ENCODE measurements at regions not wholly inside any gene's neighbourhood (a gene's known extent, or its start where the extent isn't known, plus 50 kb on each side); places are given as distances from the start of the nearest gene placed in this dataset.

DNA sequence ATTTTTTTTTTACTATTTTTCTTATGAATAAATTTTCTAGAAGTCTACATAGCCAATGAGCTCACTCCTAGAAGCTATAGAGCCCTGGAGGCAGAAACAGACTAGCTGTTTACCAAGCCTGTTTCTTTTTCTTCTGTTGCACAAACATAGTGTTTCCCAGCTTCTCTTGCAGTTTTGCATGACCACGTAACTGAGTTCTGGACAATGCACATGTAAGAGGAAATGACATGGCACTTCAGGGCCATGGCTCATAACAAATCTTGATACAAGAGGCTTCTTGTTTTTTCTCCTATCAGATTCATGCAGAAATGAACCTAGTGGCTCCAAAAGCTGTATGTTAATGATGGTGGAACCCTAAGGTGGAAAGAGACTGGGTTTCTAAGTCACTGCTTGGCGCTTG is 127.4 kb downstream of the ZNF330 start:
- H3K27me3 ChIP-seq (ENCODE audit: low read length) = no peaks in the 10 kb centered on the region
- H4K20me1 ChIP-seq (ENCODE audit: insufficient read depth, low read depth, low read length) = no peaks in the 10 kb centered on the region
- no peaks in the 10 kb centered on the region for H3K36me3 ChIP-seq (ENCODE audit: insufficient read depth, low read length)
- no peaks in the 10 kb centered on the region for H3K79me2 ChIP-seq (ENCODE audit: low read length)
- no peaks in the 10 kb centered on the region for H3K4me1 ChIP-seq (ENCODE audit: low read length)
- H3K9ac ChIP-seq (ENCODE audit: low read length) = no peak overlapping the region
- DNase-seq = no peak
- no peak overlapping the region for H3K4me2 ChIP-seq (ENCODE audit: low read depth, low read length, poor library complexity, severe bottlenecking)
- no peaks in the 10 kb centered on the region for H3K9me2 ChIP-seq (replicated peaks; ENCODE audit: insufficient read depth, low read length)
- no peak overlapping the region for H3K27ac ChIP-seq (ENCODE audit: low read length)
- no peak overlapping the region for H2AFZ ChIP-seq (ENCODE audit: low read length)
- H3K4me3 ChIP-seq (ENCODE audit: low read length) = no peak overlapping the region
- no peaks in the 10 kb centered on the region for H3K9me3 ChIP-seq (ENCODE audit: low read length)

- no peaks in the 10 kb centered on the region for H3K27me3 ChIP-seq (ENCODE audit: low read length)
- H3K4me2 ChIP-seq (ENCODE audit: low read depth, low read length, poor library complexity, severe bottlenecking) = no peak overlapping the region
- H3K36me3 ChIP-seq (ENCODE audit: insufficient read depth, low read length) = no peaks in the 10 kb centered on the region
- no peak overlapping the region for H3K27ac ChIP-seq (ENCODE audit: low read length)
- no peak overlapping the region for H3K9ac ChIP-seq (ENCODE audit: low read length)
- no peaks in the 10 kb centered on the region for H3K9me3 ChIP-seq (ENCODE audit: low read length)
- no peak overlapping the region for H2AFZ ChIP-seq (ENCODE audit: low read length)
- H4K20me1 ChIP-seq (ENCODE audit: insufficient read depth, low read depth, low read length) = no peaks in the 10 kb centered on the region
- H3K79me2 ChIP-seq (ENCODE audit: low read length) = no peaks in the 10 kb centered on the region
- DNase-seq = no peak
- no peak overlapping the region for H3K4me3 ChIP-seq (ENCODE audit: low read length)
- no peaks in the 10 kb centered on the region for H3K9me2 ChIP-seq (replicated peaks; ENCODE audit: insufficient read depth, low read length)
- H3K4me1 ChIP-seq (ENCODE audit: low read length) = no peaks in the 10 kb centered on the region
These were observed 127.9 kb downstream of the ZNF330 start for GRCh38 chr4:141348573-141348972.

DNA sequence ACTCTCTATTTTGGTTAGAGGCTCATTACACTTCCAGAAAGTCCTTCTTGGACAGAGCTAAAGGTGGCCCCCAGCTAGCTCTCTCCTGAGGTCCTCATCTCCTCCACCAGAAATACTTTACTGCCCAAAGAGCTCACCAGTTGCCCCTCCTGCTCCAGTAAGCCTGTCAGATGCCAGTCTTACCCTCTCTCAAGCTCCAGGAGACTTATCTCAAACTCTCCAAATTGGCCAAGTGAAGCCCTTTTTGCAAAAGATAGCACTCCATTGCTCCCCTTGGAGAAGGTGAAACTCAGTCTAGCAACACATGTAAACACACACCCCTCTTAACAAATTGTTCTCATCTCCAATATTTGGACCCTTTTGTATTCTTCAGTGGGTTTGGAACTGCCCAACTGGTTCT is 128.5 kb downstream of the ZNF330 start:
- no peak for DNase-seq
- H4K20me1 ChIP-seq (ENCODE audit: insufficient read depth, low read depth, low read length) = no peaks in the 10 kb centered on the region
- H3K27ac ChIP-seq (ENCODE audit: low read length) = no peak overlapping the region
- H3K4me2 ChIP-seq (ENCODE audit: low read depth, low read length, poor library complexity, severe bottlenecking) = no peak overlapping the region
- no peaks in the 10 kb centered on the region for H3K9me2 ChIP-seq (replicated peaks; ENCODE audit: insufficient read depth, low read length)
- H3K9me3 ChIP-seq (ENCODE audit: low read length) = no peaks in the 10 kb centered on the region
- no peak overlapping the region for H2AFZ ChIP-seq (ENCODE audit: low read length)
- H3K4me3 ChIP-seq (ENCODE audit: low read length) = no peak overlapping the region
- H3K36me3 ChIP-seq (ENCODE audit: insufficient read depth, low read length) = no peaks in the 10 kb centered on the region
- no peak overlapping the region for H3K9ac ChIP-seq (ENCODE audit: low read length)
- H3K79me2 ChIP-seq (ENCODE audit: low read length) = no peaks in the 10 kb centered on the region
- H3K27me3 ChIP-seq (ENCODE audit: low read length) = no peaks in the 10 kb centered on the region
- no peaks in the 10 kb centered on the region for H3K4me1 ChIP-seq (ENCODE audit: low read length)

DNA sequence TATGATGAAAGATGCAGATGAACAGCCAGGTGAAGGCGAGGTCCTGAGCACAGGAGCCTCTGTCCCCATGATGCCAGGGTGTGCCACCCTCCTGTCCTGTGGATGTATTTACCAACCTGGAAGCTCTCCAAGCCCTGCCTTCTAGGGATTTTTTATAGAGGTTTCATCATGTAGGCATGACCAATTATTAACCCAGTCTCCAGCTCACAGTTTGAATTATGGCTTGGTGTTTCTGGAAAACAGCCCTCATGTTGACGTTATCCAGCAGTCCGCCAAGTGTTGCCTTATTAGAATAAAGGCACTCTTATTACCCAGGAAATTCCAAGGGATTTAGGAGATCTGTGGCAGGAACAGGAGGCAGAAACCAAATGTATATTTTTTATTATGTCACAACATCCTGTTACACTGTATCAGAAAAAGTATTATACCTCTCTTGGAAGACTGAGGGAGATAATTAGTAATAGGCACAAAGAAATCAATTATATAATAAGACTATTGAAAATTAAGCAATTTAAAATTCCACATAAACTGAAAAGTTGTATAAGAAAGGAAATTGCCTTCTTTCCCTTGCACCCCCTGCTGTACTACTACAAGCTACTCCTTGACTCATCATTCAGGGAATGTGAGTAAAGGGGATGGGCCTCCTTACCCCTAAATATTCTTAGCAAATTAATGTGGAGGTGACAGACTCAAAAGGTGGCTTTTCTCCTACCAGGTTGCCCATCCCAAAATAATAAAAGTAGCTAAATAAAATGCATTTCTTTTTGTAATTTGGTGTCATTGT is 129.6 kb downstream of the ZNF330 start:
- no peak overlapping the region for H2AFZ ChIP-seq (ENCODE audit: low read length)
- no peaks in the 10 kb centered on the region for H3K27me3 ChIP-seq (ENCODE audit: low read length)
- H3K4me3 ChIP-seq (ENCODE audit: low read length) = no peak overlapping the region
- no peaks in the 10 kb centered on the region for H4K20me1 ChIP-seq (ENCODE audit: insufficient read depth, low read depth, low read length)
- no peaks in the 10 kb centered on the region for H3K4me1 ChIP-seq (ENCODE audit: low read length)
- no peaks in the 10 kb centered on the region for H3K79me2 ChIP-seq (ENCODE audit: low read length)
- no peak overlapping the region for H3K27ac ChIP-seq (ENCODE audit: low read length)
- H3K9me2 ChIP-seq (replicated peaks; ENCODE audit: insufficient read depth, low read length) = 0 out of 2 replicates have a peak, but pooled peaks cover 2% of the 10 kb centered on the region
- no peaks in the 10 kb centered on the region for H3K36me3 ChIP-seq (ENCODE audit: insufficient read depth, low read length)
- DNase-seq = no peak
- no peaks in the 10 kb centered on the region for H3K9me3 ChIP-seq (ENCODE audit: low read length)
- H3K4me2 ChIP-seq (ENCODE audit: low read depth, low read length, poor library complexity, severe bottlenecking) = no peak overlapping the region
- H3K9ac ChIP-seq (ENCODE audit: low read length) = no peak overlapping the region

- Histone ChIP-seq H3K79me2 (ENCODE audit: low read length) (no peaks in the 10 kb centered on the region), H3K9ac (ENCODE audit: low read length) (no peak overlapping the region), H3K9me3 (ENCODE audit: low read length) (no peaks in the 10 kb centered on the region), H3K4me1 (ENCODE audit: low read length) (no peaks in the 10 kb centered on the region), H3K9me2 (replicated peaks; ENCODE audit: insufficient read depth, low read length) (0 out of 2 replicates have a peak, but pooled peaks cover 2% of the 10 kb centered on the region), H3K27me3 (ENCODE audit: low read length) (no peaks in the 10 kb centered on the region), H3K4me3 (ENCODE audit: low read length) (no peak overlapping the region), H2AFZ (ENCODE audit: low read length) (no peak overlapping the region), H3K4me2 (ENCODE audit: low read depth, low read length, poor library complexity, severe bottlenecking) (no peak overlapping the region), H3K36me3 (ENCODE audit: insufficient read depth, low read length) (no peaks in the 10 kb centered on the region), H4K20me1 (ENCODE audit: insufficient read depth, low read depth, low read length) (no peaks in the 10 kb centered on the region), H3K27ac (ENCODE audit: low read length) (no peak overlapping the region)
- no peak for DNase-seq
These were observed 131.6 kb downstream of the ZNF330 start for GRCh38 chr4:141352331-141352730.

- Histone ChIP-seq H4K20me1 (ENCODE audit: insufficient read depth, low read depth, low read length) (no peaks in the 10 kb centered on the region), H3K9me3 (ENCODE audit: low read length) (no peaks in the 10 kb centered on the region), H3K79me2 (ENCODE audit: low read length) (no peaks in the 10 kb centered on the region), H3K4me3 (ENCODE audit: low read length) (no peak overlapping the region), H3K27me3 (ENCODE audit: low read length) (no peaks in the 10 kb centered on the region), H3K27ac (ENCODE audit: low read length) (no peak overlapping the region), H3K9me2 (replicated peaks; ENCODE audit: insufficient read depth, low read length) (0 out of 2 replicates have a peak, but pooled peaks cover 2% of the 10 kb centered on the region), H2AFZ (ENCODE audit: low read length) (no peak overlapping the region), H3K9ac (ENCODE audit: low read length) (no peak overlapping the region), H3K36me3 (ENCODE audit: insufficient read depth, low read length) (no peaks in the 10 kb centered on the region), H3K4me2 (ENCODE audit: low read depth, low read length, poor library complexity, severe bottlenecking) (no peak overlapping the region), H3K4me1 (ENCODE audit: low read length) (no peaks in the 10 kb centered on the region)
- DNase-seq = no peak
These were observed 132.3 kb downstream of the ZNF330 start for GRCh38 chr4:141352909-141353525.

DNA sequence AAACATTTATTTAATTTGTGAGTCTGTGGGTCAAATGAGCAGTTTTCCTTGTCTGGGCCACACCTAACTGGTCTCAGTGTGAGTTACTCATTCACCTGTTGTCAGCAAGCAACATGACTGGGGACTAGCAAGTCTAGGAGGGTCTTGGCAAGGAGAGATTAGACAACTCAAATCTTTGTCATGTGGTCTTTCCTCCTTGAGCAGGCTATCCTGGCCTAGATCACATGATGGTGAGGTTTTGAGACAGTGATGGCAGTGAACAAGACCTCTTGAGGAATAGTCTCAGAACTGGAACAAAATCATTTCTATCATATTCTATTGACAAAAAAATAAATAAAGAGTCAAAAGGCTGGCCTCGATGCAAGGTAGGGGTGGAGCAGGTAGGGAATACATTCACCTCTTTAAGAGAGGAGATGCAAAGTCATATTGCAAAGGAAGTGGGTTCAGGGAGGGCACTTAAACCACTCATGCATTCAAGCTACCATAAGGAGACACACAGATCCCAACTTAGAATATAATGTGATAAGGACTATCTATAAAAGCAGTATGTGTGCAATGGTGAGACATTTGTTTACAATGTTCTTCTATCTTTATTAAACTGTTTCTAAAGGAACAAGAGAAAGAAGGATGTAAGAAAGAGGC is 135.7 kb downstream of the ZNF330 start:
- Histone ChIP-seq H3K9ac (ENCODE audit: low read length) (no peak overlapping the region), H3K27me3 (ENCODE audit: low read length) (no peaks in the 10 kb centered on the region), H3K4me1 (ENCODE audit: low read length) (no peaks in the 10 kb centered on the region), H3K4me3 (ENCODE audit: low read length) (no peak overlapping the region), H3K79me2 (ENCODE audit: low read length) (no peaks in the 10 kb centered on the region), H3K9me2 (replicated peaks; ENCODE audit: insufficient read depth, low read length) (0 out of 2 replicates have a peak, but pooled peaks cover 2% of the 10 kb centered on the region), H3K27ac (ENCODE audit: low read length) (no peak overlapping the region), H3K9me3 (ENCODE audit: low read length) (no peaks in the 10 kb centered on the region), H3K4me2 (ENCODE audit: low read depth, low read length, poor library complexity, severe bottlenecking) (no peak overlapping the region), H2AFZ (ENCODE audit: low read length) (no peak overlapping the region), H4K20me1 (ENCODE audit: insufficient read depth, low read depth, low read length) (no peaks in the 10 kb centered on the region), H3K36me3 (ENCODE audit: insufficient read depth, low read length) (no peaks in the 10 kb centered on the region)
- no peak for DNase-seq

- H3K4me3 ChIP-seq (ENCODE audit: low read length) = no peak overlapping the region
- no peak overlapping the region for H3K27ac ChIP-seq (ENCODE audit: low read length)
- 0 out of 2 replicates have a peak, but pooled peaks cover 2% of the 10 kb centered on the region for H3K9me2 ChIP-seq (replicated peaks; ENCODE audit: insufficient read depth, low read length)
- no peaks in the 10 kb centered on the region for H3K36me3 ChIP-seq (ENCODE audit: insufficient read depth, low read length)
- no peak overlapping the region for H3K4me2 ChIP-seq (ENCODE audit: low read depth, low read length, poor library complexity, severe bottlenecking)
- H3K9ac ChIP-seq (ENCODE audit: low read length) = no peak overlapping the region
- H4K20me1 ChIP-seq (ENCODE audit: insufficient read depth, low read depth, low read length) = no peaks in the 10 kb centered on the region
- no peaks in the 10 kb centered on the region for H3K27me3 ChIP-seq (ENCODE audit: low read length)
- no peak overlapping the region for H2AFZ ChIP-seq (ENCODE audit: low read length)
- DNase-seq = no peak
- no peaks in the 10 kb centered on the region for H3K79me2 ChIP-seq (ENCODE audit: low read length)
- H3K4me1 ChIP-seq (ENCODE audit: low read length) = no peaks in the 10 kb centered on the region
- no peaks in the 10 kb centered on the region for H3K9me3 ChIP-seq (ENCODE audit: low read length)
These were observed 136.3 kb downstream of the ZNF330 start for GRCh38 chr4:141356963-141357335.
